HG02763 (cell line): ENCODE measurements at regions not wholly inside any gene's neighbourhood (a gene's known extent, or its start where the extent isn't known, plus 50 kb on each side); places are given as distances from the start of the nearest gene placed in this dataset.

Experiments
- ATAC-seq: cut with Tn5 transposase; IDR thresholded peaks from one replicate; pipeline ENCODE4 v1.9.1; 2021; ENCODE audit warnings: mild to moderate bottlenecking, moderate library complexity; ENCODE audit not compliant: unreplicated experiment

GRCh38 chr1:214199585-214199984 lies 81.4 kb upstream of the SMYD2 start:
- ATAC-seq, result no peak

GRCh38 chr1:214202992-214203391 lies 78.0 kb upstream of the SMYD2 start:
- ATAC-seq, result no peak

GRCh38 chr1:214205053-214205452 lies 75.9 kb upstream of the SMYD2 start:
- no peak for ATAC-seq

- no peak for ATAC-seq
Measured at GRCh38 chr1:214208460-214208859, 72.5 kb upstream of the SMYD2 start.

GRCh38 chr1:214209260-214209808 lies 71.6 kb upstream of the SMYD2 start:
- no peak for ATAC-seq

- no peak for ATAC-seq
Measured at GRCh38 chr1:214213136-214213535, 67.8 kb upstream of the SMYD2 start.

- no peak for ATAC-seq
Measured at GRCh38 chr1:214214851-214215250, 66.1 kb upstream of the SMYD2 start.

- ATAC-seq, result no peak
Measured at GRCh38 chr1:214215583-214215982, 65.4 kb upstream of the SMYD2 start.

- no peak for ATAC-seq
Measured at GRCh38 chr1:214216021-214216420, 64.9 kb upstream of the SMYD2 start.

GRCh38 chr1:214216779-214217178 lies 64.2 kb upstream of the SMYD2 start:
- no peak for ATAC-seq

GRCh38 chr1:214219902-214220301 lies 61.1 kb upstream of the SMYD2 start:
- ATAC-seq, result no peak

GRCh38 chr1:214220891-214221290 lies 60.1 kb upstream of the SMYD2 start:
- no peak for ATAC-seq

- no peak for ATAC-seq
Measured at GRCh38 chr1:214224611-214225354, 56.2 kb upstream of the SMYD2 start.

GRCh38 chr1:214228976-214229375 lies 52.0 kb upstream of the SMYD2 start:
- ATAC-seq, result no peak

GRCh38 chr1:214229736-214230135 lies 51.2 kb upstream of the SMYD2 start:
- ATAC-seq, result no peak
